BLaER1 treated with 17β-estradiol and CSF1 and Interleukin-3, amounts not matched to agents 10 nM and 100 nM (cell line): ENCODE measurements at regions not wholly inside any gene's neighbourhood (a gene's known extent, or its start where the extent isn't known, plus 50 kb on each side); places are given as distances from the start of the nearest gene placed in this dataset.

Experiments
- H3K27ac ChIP-seq, 11 experiments: shearing (Covaris generic); formaldehyde crosslinking; 2 replicates each; pipeline ENCODE4 v1.8.1; 2022
- H3K27me3 ChIP-seq, 11 experiments: shearing (Covaris generic); formaldehyde crosslinking; 2 replicates each; pipeline ENCODE4 v1.8.1; 2022
- H3K36me3 ChIP-seq, 11 experiments: shearing (Covaris generic); formaldehyde crosslinking; 2 replicates each; pipeline ENCODE4 v1.8.1; 2022
- H3K4me1 ChIP-seq, 10 experiments: shearing (Covaris generic); formaldehyde crosslinking; 2 replicates each; pipeline ENCODE4 v1.8.1; 2022
- H3K4me2 ChIP-seq, 11 experiments: shearing (Covaris generic); formaldehyde crosslinking; 2 replicates each; pipeline ENCODE4 v1.8.1; 2022
- H3K4me3 ChIP-seq, 10 experiments: shearing (Covaris generic); formaldehyde crosslinking; 2 replicates each; pipeline ENCODE4 v1.8.1; 2022
- H3K9ac ChIP-seq, 11 experiments: shearing (Covaris generic); formaldehyde crosslinking; 2 replicates each; pipeline ENCODE4 v1.8.1; 2022
- H3K9me3 ChIP-seq, 11 experiments: shearing (Covaris generic); formaldehyde crosslinking; replicated peaks in 1 of 11; 2 replicates each; pipeline ENCODE4 v1.8.1; 2022
- H4K20me1 ChIP-seq, 11 experiments: shearing (Covaris generic); formaldehyde crosslinking; 2 replicates each; pipeline ENCODE4 v1.8.1; 2022
- Cebpa-rat ChIP-seq, 11 experiments: shearing (Covaris generic); IDR thresholded peaks; 2 replicates each; pipeline ENCODE4 v1.8.1; 2022

DNA sequence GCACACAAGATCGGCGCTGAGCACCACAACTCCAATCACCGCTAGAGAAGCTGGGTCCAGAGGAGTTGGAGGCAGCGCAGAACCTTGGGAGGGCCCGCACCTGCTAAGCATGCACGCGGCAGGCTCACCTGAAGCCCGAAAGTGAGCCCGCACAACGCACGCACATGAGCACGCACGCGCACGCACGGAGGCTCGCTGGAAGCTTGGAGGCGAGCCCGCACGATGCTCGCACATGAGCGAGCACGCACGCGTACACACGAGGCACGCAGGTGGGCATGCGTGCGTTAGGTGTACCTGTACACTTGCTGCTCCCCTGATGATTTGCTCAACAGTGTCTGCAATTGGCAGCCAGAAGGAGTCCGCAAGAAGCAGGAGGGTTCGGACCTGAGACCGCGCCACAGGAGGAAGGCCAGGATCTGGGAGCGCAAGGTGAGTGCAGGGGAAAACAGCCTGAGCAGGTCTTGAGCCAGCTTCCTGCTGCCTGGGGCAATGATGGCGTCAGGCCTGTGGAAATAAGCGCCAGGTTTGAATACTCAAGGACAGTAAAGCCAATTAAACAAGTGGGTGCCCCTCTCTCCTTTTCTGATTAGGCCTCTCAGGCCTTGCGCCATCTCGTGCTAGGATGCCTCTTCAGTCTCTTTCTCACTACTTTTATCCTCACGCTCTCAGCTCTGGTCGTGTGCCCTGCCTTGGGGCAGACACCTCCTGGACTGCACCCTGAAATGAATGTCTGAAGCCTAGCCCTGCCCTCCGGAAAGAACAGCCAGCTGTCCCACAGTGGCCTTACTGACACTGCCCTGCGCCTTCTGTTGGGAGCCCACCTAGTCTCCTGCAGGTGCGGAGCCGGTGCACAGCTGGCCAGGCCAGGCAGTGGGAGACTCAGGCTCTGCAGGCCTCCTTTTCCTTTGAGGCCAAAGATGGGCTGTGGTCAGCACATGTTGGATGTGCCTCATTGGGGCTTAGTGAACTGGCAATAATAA lies 340.4 kb downstream of the CDC5L start:
- H4K20me1 ChIP-seq, result no peaks in the 10 kb centered on the region; a peak in 1 of 22 replicates
- no peak overlapping the region for H3K27ac ChIP-seq
- H3K4me2 ChIP-seq, result no peak overlapping the region
- no peaks in the 10 kb centered on the region for H3K4me1 ChIP-seq
- no peak overlapping the region for H3K9ac ChIP-seq
- H3K4me3 ChIP-seq, result no peak overlapping the region
- H3K27me3 ChIP-seq, result no peaks in the 10 kb centered on the region
- H3K9me3 ChIP-seq, result no peaks in the 10 kb centered on the region
- H3K36me3 ChIP-seq, result no peaks in the 10 kb centered on the region
- no peak for TF ChIP-seq Cebpa-rat (IDR thresholded peaks at IDR 0.05)

DNA sequence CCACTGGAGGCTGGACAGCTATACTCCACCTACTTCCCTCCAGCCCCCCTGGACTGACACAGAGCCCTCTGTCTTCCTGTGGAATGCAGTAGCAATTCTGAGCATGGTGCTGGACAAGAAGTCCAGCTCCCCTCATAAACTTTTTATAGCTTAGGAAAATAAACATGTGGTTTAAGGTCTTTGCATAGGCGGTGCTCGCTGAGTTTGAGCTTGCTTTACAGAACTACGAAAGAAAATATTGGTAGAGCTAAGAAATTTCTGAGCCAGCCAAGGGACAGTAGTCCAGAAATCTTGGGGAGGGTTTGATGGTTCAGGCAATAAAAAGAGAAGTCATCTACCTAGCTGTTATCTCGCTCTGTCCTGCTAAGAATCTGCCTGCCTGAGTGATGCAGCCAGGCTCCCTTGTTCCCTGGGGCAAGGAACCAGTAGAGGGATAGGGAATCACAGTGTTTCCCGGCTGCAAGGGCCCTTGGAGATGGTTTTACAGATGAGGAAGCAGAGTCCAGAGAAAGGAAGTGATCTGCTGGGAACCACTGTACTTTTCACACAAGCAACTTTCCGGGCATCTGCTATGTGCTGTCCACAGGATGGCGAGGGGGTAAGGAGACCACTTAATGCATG lies 343.4 kb downstream of the CDC5L start:
- Histone ChIP-seq H3K4me2 (no peak overlapping the region), H3K4me1 (0 out of 20 replicates have a peak, but pooled peaks cover 0 to 5% (median 0%) of the 10 kb centered on the region in 10 experiments), H3K27me3 (no peaks in the 10 kb centered on the region), H3K27ac (no peak overlapping the region), H3K9ac (no peak overlapping the region), H3K9me3 (no peaks in the 10 kb centered on the region), H3K36me3 (no peaks in the 10 kb centered on the region), H4K20me1 (no peaks in the 10 kb centered on the region; a peak in 1 of 22 replicates), H3K4me3 (no peak overlapping the region)
- no peak for TF ChIP-seq Cebpa-rat (IDR thresholded peaks at IDR 0.05)

DNA sequence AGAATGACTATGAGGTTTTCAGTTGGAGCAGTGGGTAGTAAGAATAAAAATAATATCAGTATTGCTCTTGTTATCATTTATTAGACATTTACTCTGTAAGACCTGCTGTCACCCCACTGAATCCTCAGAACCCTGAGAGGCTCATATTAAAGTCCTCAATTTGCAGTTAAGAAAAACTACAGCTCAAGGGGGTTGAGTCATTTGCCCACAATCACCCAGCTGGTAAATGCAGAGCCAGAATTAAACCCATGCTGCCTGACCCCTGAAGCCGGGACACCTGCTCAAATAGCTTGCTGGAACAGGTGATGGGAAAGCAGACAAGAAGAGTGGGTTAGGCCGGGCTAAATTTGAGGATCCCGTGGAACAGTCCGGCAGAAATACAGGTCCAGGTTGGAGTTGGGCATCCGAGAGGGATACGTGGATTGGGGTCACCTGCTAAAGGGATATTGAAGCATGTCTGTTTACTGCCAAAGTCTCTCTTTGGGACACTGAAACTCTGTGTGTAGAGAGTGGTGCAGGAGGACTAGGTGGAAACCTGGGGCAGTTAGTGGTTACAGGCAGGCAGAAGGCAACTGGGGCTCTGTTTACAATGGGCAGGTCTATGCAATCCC lies 344.1 kb downstream of the CDC5L start:
- no peak for TF ChIP-seq Cebpa-rat (IDR thresholded peaks at IDR 0.05)
- H3K27ac ChIP-seq, result no peak overlapping the region
- no peaks in the 10 kb centered on the region for H3K36me3 ChIP-seq
- H3K9me3 ChIP-seq, result no peaks in the 10 kb centered on the region
- H3K4me3 ChIP-seq, result no peak overlapping the region
- 0 out of 20 replicates have a peak, but pooled peaks cover 0 to 5% (median 0%) of the 10 kb centered on the region in 10 experiments for H3K4me1 ChIP-seq
- H3K9ac ChIP-seq, result no peak overlapping the region
- H3K4me2 ChIP-seq, result no peak overlapping the region
- no peaks in the 10 kb centered on the region; a peak in 1 of 22 replicates for H4K20me1 ChIP-seq
- H3K27me3 ChIP-seq, result no peaks in the 10 kb centered on the region

DNA sequence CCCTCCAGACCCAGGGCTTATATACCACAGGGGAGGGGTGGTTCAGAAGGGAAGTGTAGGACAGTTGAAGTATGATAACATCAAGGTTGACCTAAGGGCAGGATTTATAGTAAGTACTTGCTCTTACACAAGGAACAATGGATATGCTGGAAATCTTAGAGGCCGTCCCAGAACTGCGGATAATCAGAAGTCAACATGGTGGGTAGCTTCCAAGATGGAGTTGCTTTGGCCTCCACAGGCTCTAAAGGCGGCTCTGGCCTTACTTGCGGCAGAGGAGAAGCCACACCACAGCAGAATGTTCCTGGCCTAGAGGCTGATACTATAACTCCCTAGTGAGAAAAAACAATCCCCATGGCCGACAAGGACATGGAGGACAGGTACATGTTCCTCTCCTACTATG lies 344.7 kb downstream of the CDC5L start:
- H3K27ac ChIP-seq, result no peak overlapping the region
- H3K4me1 ChIP-seq, result 0 out of 20 replicates have a peak, but pooled peaks cover 0 to 5% (median 0%) of the 10 kb centered on the region in 10 experiments
- no peaks in the 10 kb centered on the region for H3K36me3 ChIP-seq
- H4K20me1 ChIP-seq, result no peaks in the 10 kb centered on the region; a peak in 1 of 22 replicates
- H3K4me3 ChIP-seq, result no peak overlapping the region
- no peak overlapping the region for H3K9ac ChIP-seq
- H3K4me2 ChIP-seq, result no peak overlapping the region
- no peaks in the 10 kb centered on the region for H3K9me3 ChIP-seq
- no peaks in the 10 kb centered on the region for H3K27me3 ChIP-seq
- TF ChIP-seq Cebpa-rat (IDR thresholded peaks at IDR 0.05), result no peak

DNA sequence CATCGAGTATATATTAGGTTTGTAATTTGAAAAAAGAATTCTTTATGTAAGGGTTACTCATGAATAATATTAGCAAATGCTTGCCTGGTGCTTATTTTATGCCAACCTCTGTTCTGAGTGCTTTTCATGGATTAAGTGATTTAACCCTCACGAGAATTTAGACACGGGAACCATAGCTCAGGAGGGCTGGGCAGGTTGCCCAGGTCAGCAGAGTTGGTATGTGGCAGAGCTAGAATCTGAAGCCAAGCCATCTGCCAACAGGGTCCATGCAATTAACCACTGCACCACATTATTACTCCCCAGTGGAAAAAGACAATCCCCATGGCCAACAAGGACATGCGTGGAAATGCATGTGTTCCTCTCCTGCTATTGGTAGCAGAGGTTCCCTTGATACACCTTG lies 345.6 kb downstream of the CDC5L start:
- no peak overlapping the region for H3K4me2 ChIP-seq
- no peaks in the 10 kb centered on the region for H3K27me3 ChIP-seq
- H3K36me3 ChIP-seq, result no peaks in the 10 kb centered on the region
- H3K4me3 ChIP-seq, result no peak overlapping the region
- no peak for TF ChIP-seq Cebpa-rat (IDR thresholded peaks at IDR 0.05)
- H3K9ac ChIP-seq, result no peak overlapping the region
- H3K9me3 ChIP-seq, result no peaks in the 10 kb centered on the region
- H3K27ac ChIP-seq, result no peak overlapping the region
- no peaks in the 10 kb centered on the region for H4K20me1 ChIP-seq
- H3K4me1 ChIP-seq, result peaks cover 0 to 10% (median 1%) of the 10 kb centered on the region in 10 experiments; a peak in 12 of 20 replicates

DNA sequence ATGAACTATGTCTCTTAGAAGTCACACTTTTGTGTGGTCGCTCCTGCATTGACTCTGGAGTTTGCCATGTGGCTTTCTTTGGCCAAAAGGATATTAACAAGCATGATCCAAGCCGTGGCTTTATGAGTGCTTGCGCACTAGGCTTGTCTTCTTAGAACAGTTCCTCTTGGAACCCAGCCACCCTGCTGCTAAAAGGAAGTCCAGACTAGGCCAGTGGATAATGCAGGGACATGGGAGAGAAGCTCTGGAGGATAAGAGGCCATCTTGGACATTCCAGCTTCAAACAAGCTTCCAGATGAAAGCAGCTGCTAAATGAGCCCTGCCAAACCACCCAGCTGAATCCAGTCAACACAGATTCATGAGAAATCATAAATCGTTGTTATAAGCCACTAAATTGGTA lies 346.4 kb downstream of the CDC5L start:
- Histone ChIP-seq H3K27ac (no peak overlapping the region), H4K20me1 (no peaks in the 10 kb centered on the region), H3K9me3 (no peaks in the 10 kb centered on the region), H3K36me3 (no peaks in the 10 kb centered on the region), H3K9ac (no peak overlapping the region), H3K4me2 (no peak overlapping the region), H3K4me3 (no peak overlapping the region), H3K4me1 (peaks cover 0 to 14% (median 9%) of the 10 kb centered on the region in 10 experiments; a peak in 16 of 20 replicates), H3K27me3 (no peaks in the 10 kb centered on the region)
- no peak for TF ChIP-seq Cebpa-rat (IDR thresholded peaks at IDR 0.05)

DNA sequence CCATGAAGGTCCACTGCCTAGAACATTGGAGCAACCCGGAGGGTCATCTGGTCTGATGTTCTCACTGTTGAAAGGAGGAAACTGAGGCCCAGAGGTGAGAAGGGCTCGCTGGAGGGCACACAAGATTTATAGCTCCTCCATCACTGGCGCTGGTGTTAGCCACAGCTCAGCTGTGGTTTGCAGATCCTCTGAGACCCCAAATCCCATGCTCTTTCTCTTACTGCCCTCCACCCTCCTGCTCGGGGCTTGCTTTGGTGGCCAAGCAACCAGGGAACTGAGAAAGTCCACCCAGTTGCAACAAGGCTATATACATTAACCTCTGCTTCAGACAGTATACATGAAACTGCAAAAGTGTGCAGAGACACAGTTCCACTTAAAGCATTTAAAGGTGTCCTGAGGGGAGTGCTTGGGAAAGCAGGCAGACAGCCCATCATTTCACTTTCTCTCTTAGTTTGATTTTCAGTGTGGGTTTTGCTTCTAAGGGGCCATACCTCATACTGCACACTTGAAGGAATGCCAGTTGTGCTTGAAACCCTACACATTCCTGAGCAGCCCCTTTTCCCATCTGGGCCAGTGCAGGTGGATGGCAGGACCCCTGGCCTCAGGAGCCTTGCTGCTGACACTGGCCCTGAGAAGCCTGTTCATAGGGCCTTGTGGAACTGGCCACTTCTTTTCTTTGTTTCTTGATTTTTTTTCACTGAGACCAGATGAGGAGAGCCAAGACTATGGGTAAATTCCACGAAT lies 347.6 kb downstream of the CDC5L start:
- H3K4me1 ChIP-seq, result peaks cover 0 to 14% (median 9%) of the 10 kb centered on the region in 10 experiments; a peak in 16 of 20 replicates
- H3K9me3 ChIP-seq, result no peaks in the 10 kb centered on the region
- no peak overlapping the region for H3K9ac ChIP-seq
- H3K27ac ChIP-seq, result no peak overlapping the region
- H4K20me1 ChIP-seq, result no peaks in the 10 kb centered on the region
- H3K4me3 ChIP-seq, result no peak overlapping the region
- no peak for TF ChIP-seq Cebpa-rat (IDR thresholded peaks at IDR 0.05)
- no peaks in the 10 kb centered on the region for H3K36me3 ChIP-seq
- no peaks in the 10 kb centered on the region for H3K27me3 ChIP-seq
- H3K4me2 ChIP-seq, result no peak overlapping the region

DNA sequence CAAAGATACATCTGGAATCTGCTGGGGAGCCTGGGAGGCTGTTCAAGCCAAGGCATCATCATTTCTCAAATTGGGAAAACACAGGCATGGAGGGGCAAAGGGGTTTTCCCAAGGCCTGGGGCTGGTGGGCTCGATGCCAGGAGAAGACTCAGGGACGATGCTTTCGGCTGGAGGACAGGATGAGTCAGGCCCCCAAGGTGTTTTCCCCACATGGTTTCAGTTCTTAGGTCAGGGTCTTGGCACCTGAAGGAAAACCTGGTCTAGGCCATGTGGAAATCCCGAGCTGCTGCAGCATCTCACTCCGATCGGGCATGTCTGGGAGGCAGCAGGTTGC lies 348.1 kb downstream of the CDC5L start:
- H3K27ac ChIP-seq, result no peak overlapping the region
- no peaks in the 10 kb centered on the region for H4K20me1 ChIP-seq
- no peak overlapping the region for H3K4me3 ChIP-seq
- no peaks in the 10 kb centered on the region for H3K27me3 ChIP-seq
- TF ChIP-seq Cebpa-rat (IDR thresholded peaks at IDR 0.05), result no peak
- H3K4me2 ChIP-seq, result no peak overlapping the region
- no peaks in the 10 kb centered on the region for H3K36me3 ChIP-seq
- H3K9me3 ChIP-seq, result no peaks in the 10 kb centered on the region
- H3K4me1 ChIP-seq, result peaks cover 0 to 14% (median 9%) of the 10 kb centered on the region in 10 experiments; a peak in 16 of 20 replicates
- no peak overlapping the region for H3K9ac ChIP-seq

DNA sequence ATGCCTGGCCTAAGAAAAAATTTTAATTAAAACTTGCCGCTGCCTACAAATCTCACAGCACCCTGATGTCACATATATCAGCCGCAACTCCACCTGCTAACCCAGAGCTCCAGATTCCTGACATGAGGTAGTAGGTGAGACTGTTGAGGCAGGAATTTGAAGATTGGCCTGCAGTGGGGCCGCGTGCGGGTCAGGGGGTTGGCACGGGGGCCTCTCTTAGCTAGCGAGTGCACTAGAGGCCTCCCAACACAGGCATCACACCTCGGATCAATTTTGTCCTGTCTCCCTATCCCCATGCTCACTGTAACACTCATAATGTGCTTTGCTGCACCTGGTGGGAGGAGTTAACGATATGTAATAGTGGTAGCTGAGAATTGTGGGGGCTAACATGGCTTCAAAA lies 349.8 kb downstream of the CDC5L start:
- H3K36me3 ChIP-seq, result no peaks in the 10 kb centered on the region
- no peaks in the 10 kb centered on the region for H3K9me3 ChIP-seq
- no peak overlapping the region for H3K4me2 ChIP-seq
- H3K27ac ChIP-seq, result no peak overlapping the region
- no peaks in the 10 kb centered on the region for H3K27me3 ChIP-seq
- no peaks in the 10 kb centered on the region for H4K20me1 ChIP-seq
- no peak overlapping the region for H3K4me3 ChIP-seq
- H3K4me1 ChIP-seq, result peaks cover 0 to 14% (median 9%) of the 10 kb centered on the region in 10 experiments; a peak in 16 of 20 replicates
- TF ChIP-seq Cebpa-rat (IDR thresholded peaks at IDR 0.05), result no peak
- H3K9ac ChIP-seq, result no peak overlapping the region
